ENCODE measurements at regions not wholly inside any gene's neighbourhood (a gene's known extent, or its start where the extent isn't known, plus 50 kb on each side); places are given as distances from the start of the nearest gene placed in this dataset.

- DNase-seq (ENCODE audit: low spot score), result no peak
- TF ChIP-seq CTCF (IDR thresholded peaks at IDR 0.05), result no peak
- Histone ChIP-seq H3K27ac (no peak overlapping the region), H3K4me3 (no peak overlapping the region)
Observed at GRCh38 chr16:86673956-86674453, 95.7 kb downstream of the FOXL1 start.

- no peak for DNase-seq (ENCODE audit: low spot score)
- no peak overlapping the region for H3K27ac ChIP-seq
- no peak overlapping the region for H3K4me3 ChIP-seq
- no peak for TF ChIP-seq CTCF (IDR thresholded peaks at IDR 0.05)
Observed at GRCh38 chr16:86676254-86676670, 97.9 kb downstream of the FOXL1 start.

GRCh38 chr16:86679490-86679889, 101.1 kb downstream of the FOXL1 start:
- DNase-seq (ENCODE audit: low spot score), result no peak
- H3K27ac ChIP-seq, result peak overlapping the region; percentile 89 to 92

GRCh38 chr16:86680162-86680561, 101.8 kb downstream of the FOXL1 start:
- Histone ChIP-seq H3K27ac (peak overlapping the region; percentile 89 to 92), H3K4me3 (peak overlapping the region; percentile 61)
- TF ChIP-seq CTCF (IDR thresholded peaks at IDR 0.05), result no peak
- DNase-seq (ENCODE audit: low spot score), result no peak

More at GRCh38 chr16:86679490-86679889, 101.1 kb downstream of the FOXL1 start:
- TF ChIP-seq CTCF (IDR thresholded peaks at IDR 0.05), result no peak
- H3K4me3 ChIP-seq, result no peak overlapping the region

- H3K4me3 ChIP-seq, result peak overlapping the region; percentile 61
- no peak for DNase-seq (ENCODE audit: low spot score)
- TF ChIP-seq CTCF (IDR thresholded peaks at IDR 0.05), result no peak
- H3K27ac ChIP-seq, result peak overlapping the region; percentile 89 to 92
Observed at GRCh38 chr16:86680661-86681030, 102.3 kb downstream of the FOXL1 start.

GRCh38 chr16:86681031-86681756, 102.8 kb downstream of the FOXL1 start:
- H3K27ac ChIP-seq, result peak overlapping the region; percentile 89 to 92

More at GRCh38 chr16:86681031-86681756, 102.8 kb downstream of the FOXL1 start:
- peak; percentile 84 for DNase-seq (ENCODE audit: low spot score)
- peak overlapping the region; percentile 61 for H3K4me3 ChIP-seq
- TF ChIP-seq CTCF (IDR thresholded peaks at IDR 0.05), result no peak

All from coronary artery (tissue), 2 donors.